Activated CD8-positive, alpha-beta T cell treated with anti-CD3 and anti-CD28 coated beads, Interleukin-2, amount 10 ng/mL, durations not matched to agents 7 days and 5 days (primary cell): ENCODE measurements at regions not wholly inside any gene's neighbourhood (a gene's known extent, or its start where the extent isn't known, plus 50 kb on each side); places are given as distances from the start of the nearest gene placed in this dataset.

ENCODE experiments used
- ATAC-seq: fragments of 150-1000 bp; cut with Tn5 transposase; one replicate; pipeline ENCODE4 v1.10.0; 2021; ENCODE audit warnings: moderate library complexity
- CTCF ChIA-PET: fragments of 350-600 bp; sonication (Branson Sonifier 250); formaldehyde crosslinking; loops from one replicate; lab custom pipeline; 2021; ENCODE audit warnings: antibody characterized with exemption; lab: Charles Lee
- POLR2A ChIA-PET: fragments of 350-600 bp; sonication (Branson Sonifier 250); formaldehyde crosslinking; loops from one replicate; lab custom pipeline; 2021; ENCODE audit warnings: antibody characterized with exemption; lab: Charles Lee
- DNase-seq: peaks from one replicate; pipeline ENCODE4 v3.0.0-alpha.2; 2020
- H3K27ac Mint-ChIP-seq: one replicate; pipeline ENCODE4 v1.8.0; 2021; ENCODE audit warnings: mild to moderate bottlenecking, mixed read lengths
- H3K27me3 Mint-ChIP-seq: one replicate; pipeline ENCODE4 v1.8.0; 2021; ENCODE audit warnings: low read depth, mixed read lengths
- H3K36me3 Mint-ChIP-seq: one replicate; pipeline ENCODE4 v1.8.0; 2021; ENCODE audit warnings: low read depth, mixed read lengths
- H3K4me1 Mint-ChIP-seq: one replicate; pipeline ENCODE4 v1.8.0; 2021; ENCODE audit warnings: low read depth, mixed read lengths
- H3K4me3 Mint-ChIP-seq: one replicate; pipeline ENCODE4 v1.8.0; 2021; ENCODE audit warnings: mild to moderate bottlenecking, mixed read lengths
- H3K9me3 Mint-ChIP-seq: one replicate; pipeline ENCODE4 v1.8.0; 2022; ENCODE audit warnings: mixed read lengths; ENCODE audit not compliant: insufficient read depth

DNA sequence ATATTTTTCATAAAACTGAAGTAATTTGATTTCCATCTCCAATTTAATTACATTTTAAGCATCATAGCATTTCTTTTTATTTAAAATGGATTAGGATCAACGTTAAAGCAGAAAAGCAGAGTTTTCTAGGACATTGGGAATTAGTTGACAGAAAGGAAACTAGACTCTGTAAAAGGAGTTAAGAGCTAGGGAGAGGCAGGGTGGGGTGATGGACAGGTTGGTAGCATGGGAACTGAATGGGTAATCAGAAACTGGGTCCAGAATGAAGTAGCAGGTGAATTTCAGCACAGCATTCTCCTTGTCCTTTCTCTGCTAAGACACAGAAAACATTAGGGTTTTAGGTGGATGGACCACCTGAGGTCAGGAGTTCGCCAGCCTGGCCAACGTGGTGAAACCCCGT is 97.6 kb downstream of the ANAPC4 start:
- CTCF ChIA-PET: no interaction called here
- H3K27ac Mint-ChIP-seq: no peak overlapping the region

DNA sequence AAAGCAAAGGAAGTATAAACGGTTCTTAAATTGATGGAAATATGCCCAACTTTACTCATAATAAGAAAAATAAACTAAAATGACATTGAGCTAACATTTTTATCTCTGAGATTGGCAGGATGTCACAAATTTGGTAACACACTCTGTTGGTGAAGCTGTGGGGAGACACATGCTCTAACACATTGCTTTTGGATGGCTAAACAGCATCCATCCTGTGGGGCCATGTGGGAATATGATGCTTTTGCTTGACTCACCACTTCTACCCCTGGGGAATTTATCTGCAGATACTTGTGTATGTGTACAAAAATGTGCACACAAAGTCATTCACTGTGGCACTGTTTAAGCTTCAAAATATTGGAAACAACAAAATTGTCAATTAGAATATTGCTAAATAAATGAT is 100.2 kb downstream of the ANAPC4 start:
- ChIA-PET CTCF (no interaction called here), POLR2A (no interaction called here)
- ATAC-seq: no peak

More for the DNA sequence above, 97.6 kb downstream of the ANAPC4 start:
- POLR2A ChIA-PET: no interaction called here
- Mint-ChIP-seq H3K9me3 (no peaks in the 10 kb centered on the region), H3K4me1 (no peaks in the 10 kb centered on the region), H3K4me3 (no peak overlapping the region), H3K27me3 (no peaks in the 10 kb centered on the region), H3K36me3 (no peaks in the 10 kb centered on the region)
- no peak for ATAC-seq
- no peak for DNase-seq

DNA sequence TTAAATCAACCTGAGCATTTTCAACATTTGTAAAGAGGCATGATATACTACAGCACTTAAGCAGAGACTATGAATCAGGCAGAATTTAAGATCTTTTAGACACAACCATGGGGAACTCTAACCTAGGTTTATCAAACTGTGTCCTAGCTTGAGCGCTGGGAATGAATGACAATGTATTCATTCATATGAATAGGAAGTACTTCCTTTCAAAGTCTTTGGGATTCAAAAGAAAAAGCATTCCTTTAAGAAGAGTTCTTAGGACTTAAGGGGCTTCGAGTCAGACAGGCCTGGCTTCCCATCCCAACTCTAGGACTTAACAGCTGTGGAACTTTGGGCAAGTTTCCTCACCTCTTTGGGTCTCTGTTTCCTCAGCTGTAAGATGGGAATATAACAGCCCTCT is 104.6 kb downstream of the ANAPC4 start:
- ATAC-seq (no peak), DNase-seq (no peak)
- CTCF ChIA-PET: no interaction called here
- no peak overlapping the region for H3K27ac Mint-ChIP-seq
- H3K4me1 Mint-ChIP-seq: no peaks in the 10 kb centered on the region
- H3K27me3 Mint-ChIP-seq: peaks cover 6% of the 10 kb centered on the region
- no peak overlapping the region for H3K4me3 Mint-ChIP-seq
- POLR2A ChIA-PET: no interaction called here
- no peaks in the 10 kb centered on the region for H3K36me3 Mint-ChIP-seq
- no peaks in the 10 kb centered on the region for H3K9me3 Mint-ChIP-seq

More for the DNA sequence above, 100.2 kb downstream of the ANAPC4 start:
- Mint-ChIP-seq H3K36me3 (no peaks in the 10 kb centered on the region), H3K27ac (no peak overlapping the region), H3K27me3 (peaks cover 6% of the 10 kb centered on the region), H3K9me3 (no peaks in the 10 kb centered on the region), H3K4me1 (no peaks in the 10 kb centered on the region), H3K4me3 (no peak overlapping the region)
- DNase-seq: no peak

DNA sequence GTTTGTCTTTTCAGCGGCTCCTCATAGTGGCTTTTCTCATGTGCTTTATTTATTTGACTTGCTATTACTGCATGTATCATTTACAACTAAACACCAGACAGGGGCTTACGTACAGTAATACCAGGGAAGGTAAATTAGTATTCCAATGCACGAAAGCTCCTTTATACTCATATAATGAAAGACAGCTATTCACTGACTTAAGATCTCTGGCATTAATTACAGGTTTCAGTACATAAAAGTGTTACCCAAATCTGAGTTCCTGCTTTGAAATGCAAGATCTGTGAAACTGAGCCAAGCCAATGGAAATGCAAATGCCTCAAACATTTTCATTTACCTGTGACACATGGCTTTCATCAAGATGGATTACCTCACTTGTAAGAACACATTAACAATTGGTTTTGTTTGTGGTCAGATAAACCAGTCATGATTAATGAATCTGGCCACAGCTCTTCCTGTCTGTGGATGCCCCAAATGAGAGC is 107.2 kb downstream of the ANAPC4 start:
- Mint-ChIP-seq H3K27me3 (peaks cover 6% of the 10 kb centered on the region), H3K36me3 (no peaks in the 10 kb centered on the region), H3K27ac (no peak overlapping the region), H3K4me1 (no peaks in the 10 kb centered on the region), H3K9me3 (no peaks in the 10 kb centered on the region), H3K4me3 (no peak overlapping the region)
- no peak for DNase-seq
- ChIA-PET CTCF (no interaction called here), POLR2A (no interaction called here)
- ATAC-seq: no peak

DNA sequence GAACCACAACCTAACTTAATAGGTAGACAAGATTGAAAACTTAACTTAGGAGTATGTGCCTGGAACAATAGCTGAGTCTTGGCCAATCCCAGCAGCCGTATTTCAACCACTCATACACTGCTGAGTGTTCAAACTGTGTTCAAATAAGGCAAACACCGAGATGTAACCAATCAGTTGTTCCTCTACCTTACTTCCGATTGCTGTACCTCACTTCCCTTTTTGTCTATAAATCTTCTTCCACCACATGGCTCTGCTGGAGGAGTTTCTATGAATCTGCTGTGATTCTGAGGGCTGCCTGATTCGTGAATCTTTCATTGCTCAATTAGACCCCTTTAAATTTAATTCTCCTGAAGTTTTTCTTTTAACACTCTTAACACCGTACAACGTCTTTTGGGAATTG is 108.0 kb downstream of the ANAPC4 start:
- ChIA-PET POLR2A (no interaction called here), CTCF (no interaction called here)
- Mint-ChIP-seq H3K9me3 (no peaks in the 10 kb centered on the region), H3K27me3 (peaks cover 6% of the 10 kb centered on the region), H3K27ac (no peak overlapping the region), H3K36me3 (no peaks in the 10 kb centered on the region), H3K4me3 (no peak overlapping the region), H3K4me1 (no peaks in the 10 kb centered on the region)
- DNase-seq: no peak
- no peak for ATAC-seq

DNA sequence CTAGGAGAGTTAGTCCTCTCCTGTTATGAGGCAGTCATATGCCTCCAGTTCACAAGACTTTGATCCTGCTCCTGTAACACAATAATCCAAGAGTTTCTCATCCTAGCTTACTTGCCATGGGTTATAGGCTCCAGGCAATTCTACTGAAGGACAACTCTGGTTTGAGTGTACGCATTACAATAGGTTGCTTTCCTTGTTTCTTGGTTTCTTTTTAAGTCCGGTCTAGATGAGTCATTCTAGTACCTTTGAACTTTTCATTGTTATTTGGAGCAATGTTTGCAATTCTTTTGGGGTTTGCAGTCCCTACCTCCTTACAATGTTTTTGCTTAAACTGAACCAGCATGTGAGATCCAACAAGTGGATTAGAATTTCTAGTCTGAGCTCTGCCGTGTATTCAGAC is 109.1 kb downstream of the ANAPC4 start:
- ATAC-seq (no peak), DNase-seq (no peak)
- no peaks in the 10 kb centered on the region for H3K27me3 Mint-ChIP-seq
- H3K27ac Mint-ChIP-seq: no peak overlapping the region
- H3K4me1 Mint-ChIP-seq: no peaks in the 10 kb centered on the region
- H3K36me3 Mint-ChIP-seq: no peaks in the 10 kb centered on the region
- POLR2A ChIA-PET: no interaction called here
- CTCF ChIA-PET: no interaction called here
- H3K4me3 Mint-ChIP-seq: no peak overlapping the region
- no peaks in the 10 kb centered on the region for H3K9me3 Mint-ChIP-seq

DNA sequence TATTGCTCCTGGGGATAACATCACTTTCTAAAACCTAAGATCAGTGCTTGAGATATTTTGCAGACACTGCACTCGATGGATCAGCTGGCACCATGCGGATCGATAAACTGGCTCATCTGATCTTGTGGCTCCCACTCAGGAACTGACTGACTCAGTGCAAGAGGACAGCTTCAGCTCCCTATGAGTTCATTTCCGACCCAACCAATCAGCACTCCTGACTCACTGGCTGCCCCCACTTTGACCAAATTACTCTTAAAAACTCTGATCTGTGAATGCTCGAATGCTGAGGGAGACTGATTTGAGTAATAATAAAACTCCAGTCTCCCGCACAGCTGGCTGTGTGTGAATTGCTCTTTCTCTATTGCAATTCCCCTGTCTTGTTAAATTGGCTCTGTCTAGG is 110.1 kb downstream of the ANAPC4 start:
- ChIA-PET CTCF (no interaction called here), POLR2A (no interaction called here)
- DNase-seq: no peak
- Mint-ChIP-seq H3K27ac (no peak overlapping the region), H3K9me3 (no peaks in the 10 kb centered on the region), H3K4me1 (no peaks in the 10 kb centered on the region), H3K27me3 (no peaks in the 10 kb centered on the region), H3K4me3 (no peak overlapping the region), H3K36me3 (no peaks in the 10 kb centered on the region)
- no peak for ATAC-seq

DNA sequence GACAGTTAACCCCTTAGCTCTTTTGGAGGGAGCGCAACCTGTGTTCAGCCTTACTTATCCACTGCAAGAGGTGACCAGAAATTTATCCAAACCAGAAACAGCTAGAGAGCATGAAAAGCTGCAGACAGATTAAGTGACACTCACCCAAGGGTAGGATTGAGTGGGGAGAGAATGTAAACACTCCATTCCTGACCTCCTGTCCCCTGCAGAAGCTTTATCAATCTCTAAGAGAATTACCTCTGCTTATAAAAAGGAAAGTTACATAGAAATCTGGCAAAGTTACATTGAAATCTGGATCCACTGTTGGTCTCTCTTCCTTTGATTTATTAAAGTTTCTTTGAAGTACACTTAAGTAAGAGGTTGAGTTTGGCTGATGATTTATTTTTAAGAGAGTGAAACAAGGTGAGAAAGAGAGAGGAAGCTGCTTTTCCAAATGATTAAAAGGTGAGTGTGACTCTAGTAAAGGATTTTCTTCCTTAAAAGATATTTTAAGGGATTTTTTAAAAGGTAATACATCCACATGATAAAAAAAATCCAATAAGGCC is 112.3 kb downstream of the ANAPC4 start:
- ATAC-seq: no peak
- DNase-seq: no peak
- H3K4me1 Mint-ChIP-seq: no peaks in the 10 kb centered on the region
- ChIA-PET CTCF (interaction anchor here (1.3 kb wide), 1 partner anchor 50 kb away, joined by 3 read pairs; no protein-coding TSS in a partner anchor), POLR2A (no interaction called here)
- H3K36me3 Mint-ChIP-seq: no peaks in the 10 kb centered on the region
- H3K27me3 Mint-ChIP-seq: no peaks in the 10 kb centered on the region
- H3K4me3 Mint-ChIP-seq: no peak overlapping the region
- no peak overlapping the region for H3K27ac Mint-ChIP-seq
- no peaks in the 10 kb centered on the region for H3K9me3 Mint-ChIP-seq

DNA sequence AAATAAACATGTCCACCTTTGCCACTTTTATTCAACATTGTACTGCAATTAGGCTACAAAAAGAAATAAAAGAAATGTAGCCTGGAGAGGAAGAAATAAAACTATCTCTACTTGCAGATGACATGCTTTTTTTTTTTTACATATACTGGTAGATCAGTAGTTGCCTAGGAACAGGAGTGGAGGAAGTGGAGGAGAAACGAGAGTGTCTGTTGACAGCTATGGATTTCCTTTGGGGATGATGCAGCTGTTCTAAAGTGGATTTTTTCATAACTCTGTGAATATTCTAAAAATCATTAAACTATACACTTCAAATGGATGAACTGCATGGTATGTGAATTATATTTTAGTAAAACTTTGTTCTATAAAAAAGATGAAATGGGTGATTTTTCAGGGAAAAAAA is 116.4 kb downstream of the ANAPC4 start:
- POLR2A ChIA-PET: no interaction called here
- CTCF ChIA-PET: no interaction called here
- no peak overlapping the region for H3K4me3 Mint-ChIP-seq
- H3K4me1 Mint-ChIP-seq: no peaks in the 10 kb centered on the region
- ATAC-seq: no peak
- no peak for DNase-seq
- no peaks in the 10 kb centered on the region for H3K36me3 Mint-ChIP-seq
- no peaks in the 10 kb centered on the region for H3K9me3 Mint-ChIP-seq
- no peak overlapping the region for H3K27ac Mint-ChIP-seq
- H3K27me3 Mint-ChIP-seq: no peaks in the 10 kb centered on the region

DNA sequence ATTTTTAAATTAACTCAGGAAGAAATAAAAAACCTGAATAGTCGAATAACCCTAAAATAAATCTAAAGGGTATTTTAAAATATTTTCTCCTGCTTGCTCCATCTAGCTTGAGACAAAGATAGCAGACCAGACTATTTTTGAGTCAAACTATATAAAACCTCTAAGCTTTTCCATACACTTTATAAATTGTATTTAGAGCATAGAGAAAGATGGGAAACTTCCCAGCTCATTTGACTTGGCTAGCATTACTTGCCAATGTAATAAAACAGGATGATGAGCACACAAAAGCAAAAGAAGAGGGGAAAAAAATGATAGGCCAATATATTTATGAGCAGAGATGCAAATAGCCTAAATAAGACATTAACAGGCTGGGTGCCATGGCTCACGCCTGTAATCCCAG is 117.1 kb downstream of the ANAPC4 start:
- H3K4me1 Mint-ChIP-seq: no peaks in the 10 kb centered on the region
- CTCF ChIA-PET: no interaction called here
- H3K4me3 Mint-ChIP-seq: no peak overlapping the region
- H3K36me3 Mint-ChIP-seq: no peaks in the 10 kb centered on the region
- POLR2A ChIA-PET: no interaction called here
- H3K27ac Mint-ChIP-seq: no peak overlapping the region
- DNase-seq (no peak), ATAC-seq (no peak)
- no peaks in the 10 kb centered on the region for H3K27me3 Mint-ChIP-seq
- no peaks in the 10 kb centered on the region for H3K9me3 Mint-ChIP-seq

DNA sequence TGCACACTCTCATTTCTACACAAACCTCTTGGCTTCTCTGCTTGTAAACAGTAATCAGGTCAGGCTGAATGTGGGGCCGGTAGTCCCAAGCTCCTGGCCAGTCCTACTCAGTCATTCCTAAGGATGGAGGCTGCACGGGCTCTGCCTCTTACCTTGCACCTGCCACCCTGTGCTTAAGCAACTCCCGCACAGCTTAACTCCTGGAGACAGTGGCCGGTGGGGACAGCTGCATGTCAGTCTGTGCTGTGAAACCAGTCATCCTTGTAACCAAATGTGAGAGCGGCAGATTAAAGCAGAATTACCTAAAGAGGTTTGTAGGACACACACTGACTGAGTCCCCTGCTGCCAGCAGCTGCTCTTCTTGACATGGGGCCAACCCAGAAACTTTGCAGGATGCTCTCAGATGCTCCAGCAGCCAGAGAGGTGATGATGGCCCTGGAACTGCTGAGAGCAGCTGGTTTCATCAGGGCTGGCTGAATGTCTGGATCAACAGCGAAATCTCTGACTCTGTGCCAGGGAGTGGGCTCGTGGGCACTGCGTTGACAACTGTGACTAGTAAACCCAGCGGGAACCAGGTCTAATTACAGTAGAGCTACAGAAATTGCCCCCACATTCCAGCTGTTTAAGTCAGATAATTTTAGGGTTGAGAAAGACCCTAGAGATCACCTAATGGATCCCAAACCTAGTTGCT is 123.7 kb downstream of the ANAPC4 start:
- Mint-ChIP-seq H3K27me3 (no peaks in the 10 kb centered on the region), H3K27ac (no peak overlapping the region), H3K9me3 (no peaks in the 10 kb centered on the region), H3K36me3 (no peaks in the 10 kb centered on the region), H3K4me3 (no peak overlapping the region), H3K4me1 (no peaks in the 10 kb centered on the region)
- ATAC-seq (no peak), DNase-seq (no peak)
- CTCF ChIA-PET: interaction anchor here (1.9 kb wide), 1 partner anchor 60 kb away, joined by 6 read pairs; no protein-coding TSS in a partner anchor
- POLR2A ChIA-PET: no interaction called here

DNA sequence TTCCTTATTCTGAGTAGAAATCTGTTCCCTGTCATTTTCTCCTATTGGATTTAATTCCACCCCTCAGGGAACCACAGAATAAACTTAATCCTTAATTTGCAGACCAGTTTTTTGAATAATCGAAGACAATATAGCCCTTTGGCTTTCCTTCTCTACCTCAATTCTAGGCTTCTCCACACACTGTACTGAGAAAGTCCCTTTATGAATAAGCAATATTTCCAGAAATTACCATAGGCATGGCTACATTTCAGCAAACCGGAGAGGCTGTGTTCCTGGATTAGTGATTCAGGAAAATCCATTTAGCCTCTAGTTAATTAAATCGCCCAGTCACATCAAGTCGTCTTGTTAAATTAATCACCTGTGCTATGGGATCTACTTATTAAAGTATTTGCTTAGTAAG is 125.1 kb downstream of the ANAPC4 start:
- Mint-ChIP-seq H3K4me3 (no peak overlapping the region), H3K9me3 (no peaks in the 10 kb centered on the region), H3K27ac (no peak overlapping the region), H3K27me3 (no peaks in the 10 kb centered on the region), H3K36me3 (no peaks in the 10 kb centered on the region), H3K4me1 (no peaks in the 10 kb centered on the region)
- ChIA-PET POLR2A (no interaction called here), CTCF (no interaction called here)
- DNase-seq (no peak), ATAC-seq (no peak)
